Right lobe of liver (tissue), 4 donors: ENCODE measurements at regions not wholly inside any gene's neighbourhood (a gene's known extent, or its start where the extent isn't known, plus 50 kb on each side); places are given as distances from the start of the nearest gene placed in this dataset.

Source experiments
- CTCF ChIP-seq, 4 donors: fragments of 200-600 bp in 3 of 4; fragments of 450-650 bp in 1 of 4; IDR thresholded peaks; one replicate each; pipeline versions ENCODE4 v1.5.1 to v1.8.0; 2016 to 2022; ENCODE audit warnings: antibody characterized with exemption in 4 of 4, mild to moderate bottlenecking in 2 of 4
- POLR2A ChIP-seq: fragments of 450-650 bp; IDR thresholded peaks from one replicate; pipeline ENCODE4 v1.6.1; 2017; ENCODE audit warnings: antibody characterized with exemption, mild to moderate bottlenecking
- donor health status: DM: no; HTN: no; CAD: no.
- donor health status: DM: no; HTN: no; CAD: no.
- donor health status: DM: no; HTN: yes; CAD: no.

- TF ChIP-seq CTCF (IDR thresholded peaks at IDR 0.05) = no peak
- no peak for TF ChIP-seq POLR2A
Observed at GRCh38 chr12:13725049-13725448, 256.4 kb downstream of the GRIN2B start.
